CD4-positive, alpha-beta T cell (primary cell): ENCODE measurements at regions not wholly inside any gene's neighbourhood (a gene's known extent, or its start where the extent isn't known, plus 50 kb on each side); places are given as distances from the start of the nearest gene placed in this dataset.

ENCODE experiments used
- ATAC-seq: fragments of 200-7000 bp; cut with Tn5 transposase; one replicate; pipeline ENCODE4 v1.10.0; 2022; ENCODE audit warnings: mild to moderate bottlenecking; ENCODE audit not compliant: poor library complexity
- CTCF ChIA-PET: fragments of 350-600 bp; sonication (Branson Sonifier 250); formaldehyde crosslinking; loops from one replicate; lab custom pipeline; 2021; ENCODE audit warnings: antibody characterized with exemption, inconsistent platforms; lab: Charles Lee
- POLR2A ChIA-PET: fragments of 350-600 bp; sonication (Branson Sonifier 250); formaldehyde crosslinking; loops from one replicate; lab custom pipeline; 2021; ENCODE audit warnings: antibody characterized with exemption, inconsistent platforms; lab: Charles Lee
- DNase-seq, 14 experiments: peaks; one replicate each; pipeline ENCODE4 v3.0.0-alpha.2; 2013 to 2020; ENCODE audit warnings: mixed read lengths in 2 of 14
- H3K27ac ChIP-seq, 2 donors: one replicate each; pipeline versions ENCODE4 v1.5.1 to v1.7.0; 2013; ENCODE audit warnings: low read length in 2 of 2, low read depth in 1 of 2, mild to moderate bottlenecking in 1 of 2
- H3K27me3 ChIP-seq, 2 experiments: 1 replicate in 1 of 2; 2 replicates in 1 of 2; pipeline versions ENCODE4 v1.6.1 to v1.7.0; 2013; ENCODE audit warnings: low read length in 2 of 2, control low read depth in 1 of 2, mild to moderate bottlenecking in 1 of 2, moderate library complexity in 1 of 2; ENCODE audit not compliant: insufficient read depth in 2 of 2, control insufficient read depth in 1 of 2
- H3K36me3 ChIP-seq: one replicate; pipeline ENCODE4 v1.6.1; 2013; ENCODE audit warnings: low read length, control low read depth; ENCODE audit not compliant: insufficient read depth
- H3K4me1 ChIP-seq: one replicate; pipeline ENCODE4 v1.6.1; 2013; ENCODE audit warnings: low read length, control low read depth; ENCODE audit not compliant: insufficient read depth
- H3K4me3 ChIP-seq: one replicate; pipeline ENCODE4 v1.5.1; 2013; ENCODE audit warnings: mild to moderate bottlenecking, low read length, moderate library complexity
- H3K9me3 ChIP-seq, 2 experiments: 1 replicate in 1 of 2; 2 replicates in 1 of 2; pipeline versions ENCODE4 v1.6.1 to v1.7.0; 2013; ENCODE audit warnings: low read length in 2 of 2, mild to moderate bottlenecking in 2 of 2, control low read depth in 1 of 2, moderate library complexity in 1 of 2; ENCODE audit not compliant: control insufficient read depth in 1 of 2, insufficient read depth in 1 of 2
- H3K27ac Mint-ChIP-seq: one replicate; pipeline ENCODE4 v1.8.0; 2020; ENCODE audit warnings: mixed read lengths
- H3K27me3 Mint-ChIP-seq: one replicate; pipeline ENCODE4 v1.8.0; 2021; ENCODE audit warnings: mixed read lengths
- H3K36me3 Mint-ChIP-seq: one replicate; pipeline ENCODE4 v1.8.0; 2021; ENCODE audit warnings: low read depth, mixed read lengths
- H3K4me1 Mint-ChIP-seq: one replicate; pipeline ENCODE4 v1.8.0; 2021; ENCODE audit warnings: low read depth, mixed read lengths
- H3K4me3 Mint-ChIP-seq: one replicate; pipeline ENCODE4 v1.8.0; 2020; ENCODE audit warnings: mild to moderate bottlenecking, mixed read lengths
- H3K9me3 Mint-ChIP-seq: one replicate; pipeline ENCODE4 v1.8.0; 2020; ENCODE audit warnings: mixed read lengths
- CTCF ChIP-seq: fragments of 200-600 bp; IDR thresholded peaks from one replicate; pipeline ENCODE4 v1.8.0; 2022; ENCODE audit warnings: antibody characterized with exemption, mild to moderate bottlenecking
- intact Hi-C, 2 experiments: fragments of 100-400 bp; cut with DNase I in 1 of 2; cut with micrococcal nuclease in 1 of 2; formaldehyde crosslinking; loops; one replicate each; pipeline versions ENCODE4 v1.15.1 to v1.9.0; 2023 to 2025; cut with DNase I, micrococcal nuclease

GRCh38 chr13:87851410-87851809 lies 180.2 kb downstream of the SLITRK5 start:
- Mint-ChIP-seq H3K4me1 (no peaks in the 10 kb centered on the region), H3K27ac (no peak overlapping the region), H3K36me3 (no peaks in the 10 kb centered on the region), H3K4me3 (no peak overlapping the region), H3K27me3 (no peaks in the 10 kb centered on the region), H3K9me3 (peaks cover 9% of the 10 kb centered on the region)
- H3K9me3 ChIP-seq = peaks cover 5 to 9% of the 10 kb centered on the region in 2 experiments
- H3K4me1 ChIP-seq = no peaks in the 10 kb centered on the region
- DNase-seq = no peak
- no peaks in the 10 kb centered on the region for H3K36me3 ChIP-seq
- ATAC-seq = no peak
- no peak overlapping the region for H3K27ac ChIP-seq
- POLR2A ChIA-PET = no interaction called here
- intact Hi-C loops = no loop called here
- CTCF ChIA-PET = no interaction called here
- TF ChIP-seq CTCF = no peak
- no peak overlapping the region for H3K4me3 ChIP-seq
- no peaks in the 10 kb centered on the region for H3K27me3 ChIP-seq

GRCh38 chr13:87855553-87855952 lies 184.4 kb downstream of the SLITRK5 start:
- no peaks in the 10 kb centered on the region for H3K27me3 ChIP-seq
- Mint-ChIP-seq H3K9me3 (peaks cover 9% of the 10 kb centered on the region), H3K27me3 (no peaks in the 10 kb centered on the region), H3K36me3 (no peaks in the 10 kb centered on the region), H3K27ac (no peak overlapping the region), H3K4me1 (no peaks in the 10 kb centered on the region), H3K4me3 (no peak overlapping the region)
- ChIA-PET CTCF (no interaction called here), POLR2A (no interaction called here)
- H3K27ac ChIP-seq = no peak overlapping the region
- no peaks in the 10 kb centered on the region for H3K36me3 ChIP-seq
- intact Hi-C loops = no loop called here
- no peak for TF ChIP-seq CTCF
- peaks cover 5 to 7% of the 10 kb centered on the region in 2 experiments for H3K9me3 ChIP-seq
- no peak overlapping the region for H3K4me3 ChIP-seq
- DNase-seq (no peak), ATAC-seq (no peak)
- H3K4me1 ChIP-seq = no peaks in the 10 kb centered on the region

- no peak for TF ChIP-seq CTCF
- no peak overlapping the region for H3K27ac Mint-ChIP-seq
- H3K4me1 ChIP-seq = no peaks in the 10 kb centered on the region
- H3K27ac ChIP-seq = no peak overlapping the region
- intact Hi-C loops = no loop called here
- DNase-seq (no peak), ATAC-seq (no peak)
- peaks cover 0 to 6% of the 10 kb centered on the region in 2 experiments for H3K9me3 ChIP-seq
- H3K36me3 ChIP-seq = no peaks in the 10 kb centered on the region
- no peak overlapping the region for H3K4me3 ChIP-seq
- no peaks in the 10 kb centered on the region for H3K9me3 Mint-ChIP-seq
- H3K4me3 Mint-ChIP-seq = no peak overlapping the region
- H3K27me3 ChIP-seq = no peaks in the 10 kb centered on the region
- CTCF ChIA-PET = no interaction called here
- no peaks in the 10 kb centered on the region for H3K27me3 Mint-ChIP-seq
- no peaks in the 10 kb centered on the region for H3K36me3 Mint-ChIP-seq
- POLR2A ChIA-PET = no interaction called here
- H3K4me1 Mint-ChIP-seq = no peaks in the 10 kb centered on the region
Observed at GRCh38 chr13:87859261-87859660, 188.1 kb downstream of the SLITRK5 start.
